Hepatocyte (in vitro differentiated cells): ENCODE measurements at regions not wholly inside any gene's neighbourhood (a gene's known extent, or its start where the extent isn't known, plus 50 kb on each side); places are given as distances from the start of the nearest gene placed in this dataset.

Experiments used
- DNase-seq: peaks from one replicate; pipeline ENCODE4 v3.0.0-alpha.2; 2016; ENCODE audit warnings: low spot score
- H2AFZ ChIP-seq: fragments of 200-600 bp; sonication (generic); 2 replicates; pipeline ENCODE4 v1.6.0; 2016; ENCODE audit warnings: antibody characterized with exemption, mild to moderate bottlenecking
- H3K27ac ChIP-seq: fragments of 200-600 bp; sonication (generic); 2 replicates; pipeline ENCODE4 v1.5.1; 2016; ENCODE audit warnings: mild to moderate bottlenecking
- H3K27me3 ChIP-seq: fragments of 200-600 bp; sonication (generic); 2 replicates; pipeline ENCODE4 v1.6.1; 2016
- H3K36me3 ChIP-seq: fragments of 200-600 bp; sonication (generic); replicated peaks from 2 replicates; pipeline ENCODE4 v1.5.1; 2016; ENCODE audit warnings: low read depth; ENCODE audit not compliant: insufficient read depth
- H3K4me1 ChIP-seq: fragments of 200-600 bp; sonication (generic); 2 replicates; pipeline ENCODE4 v1.5.1; 2016; ENCODE audit warnings: mild to moderate bottlenecking, moderate library complexity; ENCODE audit not compliant: insufficient read depth
- H3K4me2 ChIP-seq: fragments of 200-600 bp; sonication (generic); 2 replicates; pipeline ENCODE4 v1.6.0; 2016
- H3K4me3 ChIP-seq: fragments of 200-600 bp; sonication (generic); 2 replicates; pipeline ENCODE4 v1.5.1; 2016; ENCODE audit warnings: mild to moderate bottlenecking
- H3K79me2 ChIP-seq: fragments of 200-600 bp; sonication (generic); 2 replicates; pipeline ENCODE4 v1.6.0; 2017; ENCODE audit warnings: mild to moderate bottlenecking
- H3K9me2 ChIP-seq: fragments of 200-600 bp; sonication (generic); replicated peaks from 2 replicates; pipeline ENCODE4 v1.6.0; 2017; ENCODE audit warnings: mild to moderate bottlenecking; ENCODE audit not compliant: insufficient read depth
- H3K9me3 ChIP-seq: fragments of 200-600 bp; sonication (generic); 2 replicates; pipeline ENCODE4 v1.5.1; 2016; ENCODE audit warnings: low read depth, mild to moderate bottlenecking
- H4K20me1 ChIP-seq: fragments of 200-600 bp; sonication (generic); 2 replicates; pipeline ENCODE4 v1.6.0; 2016; ENCODE audit warnings: mild to moderate bottlenecking; ENCODE audit not compliant: insufficient read depth, poor library complexity, severe bottlenecking
- EZH2 ChIP-seq: fragments of 200-600 bp; sonication (generic); IDR thresholded peaks from 2 replicates; pipeline ENCODE4 v1.6.1; 2016; ENCODE audit warnings: antibody characterized with exemption, mild to moderate bottlenecking, borderline replicate concordance
- EZH2phosphoT487 ChIP-seq: fragments of 200-600 bp; sonication (generic); IDR thresholded peaks from one replicate; pipeline ENCODE4 v1.6.1; 2018; ENCODE audit warnings: antibody characterized with exemption, mild to moderate bottlenecking, low read depth, moderate library complexity; ENCODE audit not compliant: unreplicated experiment, severe bottlenecking
- WGBS: methylation state at CpG from one replicate; pipeline ENCODE4 v1.1.6; 2016; ENCODE audit warnings: low lambda C conversion rate; ENCODE audit errors: missing lambda C conversion rate; 5-methylcytosine and 5-hydroxymethylcytosine counted together
- TF ChIP-seq, protein P1 (sequence below): fragments of 200-600 bp; sonication (generic); IDR thresholded peaks from 2 replicates; pipeline ENCODE4 v1.5.1; 2016; ENCODE audit warnings: antibody characterized with exemption, mild to moderate bottlenecking; ENCODE audit not compliant: poor library complexity

DNA sequence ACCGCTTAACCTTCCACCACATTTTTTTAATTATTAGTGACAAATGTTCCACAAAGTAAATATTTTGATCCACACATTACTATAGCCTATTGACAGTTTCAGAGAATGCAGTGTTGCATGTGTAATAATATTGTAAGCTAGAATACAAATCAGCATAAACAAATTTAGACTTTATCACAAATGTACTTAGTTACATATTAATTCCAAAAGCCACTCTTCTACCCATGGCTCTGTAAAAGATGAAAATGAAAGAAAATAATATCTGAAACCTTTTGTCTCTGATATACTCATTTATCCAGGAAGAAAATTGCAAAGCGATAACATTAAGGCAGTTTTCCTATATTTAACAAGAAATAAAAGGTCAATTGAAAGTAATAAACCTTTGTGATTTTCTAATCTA lies 954.0 kb upstream of the MAN1A1 start:
- Histone ChIP-seq H4K20me1 (no peaks in the 10 kb centered on the region), H3K4me2 (no peak overlapping the region), H3K27ac (no peak overlapping the region), H3K4me3 (no peak overlapping the region), H3K36me3 (no peaks in the 10 kb centered on the region), H2AFZ (no peak overlapping the region), H3K9me3 (no peaks in the 10 kb centered on the region), H3K27me3 (no peaks in the 10 kb centered on the region), H3K79me2 (no peaks in the 10 kb centered on the region), H3K9me2 (no peaks in the 10 kb centered on the region), H3K4me1 (no peaks in the 10 kb centered on the region)
- no peak for DNase-seq
- WGBS = 95% methylated on average over 2 of the region's 2 CpGs
- TF ChIP-seq EZH2 = no peak
- TF ChIP-seq EZH2phosphoT487 = no peak
- TF ChIP-seq, protein P1, sequence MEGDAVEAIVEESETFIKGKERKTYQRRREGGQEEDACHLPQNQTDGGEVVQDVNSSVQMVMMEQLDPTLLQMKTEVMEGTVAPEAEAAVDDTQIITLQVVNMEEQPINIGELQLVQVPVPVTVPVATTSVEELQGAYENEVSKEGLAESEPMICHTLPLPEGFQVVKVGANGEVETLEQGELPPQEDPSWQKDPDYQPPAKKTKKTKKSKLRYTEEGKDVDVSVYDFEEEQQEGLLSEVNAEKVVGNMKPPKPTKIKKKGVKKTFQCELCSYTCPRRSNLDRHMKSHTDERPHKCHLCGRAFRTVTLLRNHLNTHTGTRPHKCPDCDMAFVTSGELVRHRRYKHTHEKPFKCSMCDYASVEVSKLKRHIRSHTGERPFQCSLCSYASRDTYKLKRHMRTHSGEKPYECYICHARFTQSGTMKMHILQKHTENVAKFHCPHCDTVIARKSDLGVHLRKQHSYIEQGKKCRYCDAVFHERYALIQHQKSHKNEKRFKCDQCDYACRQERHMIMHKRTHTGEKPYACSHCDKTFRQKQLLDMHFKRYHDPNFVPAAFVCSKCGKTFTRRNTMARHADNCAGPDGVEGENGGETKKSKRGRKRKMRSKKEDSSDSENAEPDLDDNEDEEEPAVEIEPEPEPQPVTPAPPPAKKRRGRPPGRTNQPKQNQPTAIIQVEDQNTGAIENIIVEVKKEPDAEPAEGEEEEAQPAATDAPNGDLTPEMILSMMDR = no peak

DNA sequence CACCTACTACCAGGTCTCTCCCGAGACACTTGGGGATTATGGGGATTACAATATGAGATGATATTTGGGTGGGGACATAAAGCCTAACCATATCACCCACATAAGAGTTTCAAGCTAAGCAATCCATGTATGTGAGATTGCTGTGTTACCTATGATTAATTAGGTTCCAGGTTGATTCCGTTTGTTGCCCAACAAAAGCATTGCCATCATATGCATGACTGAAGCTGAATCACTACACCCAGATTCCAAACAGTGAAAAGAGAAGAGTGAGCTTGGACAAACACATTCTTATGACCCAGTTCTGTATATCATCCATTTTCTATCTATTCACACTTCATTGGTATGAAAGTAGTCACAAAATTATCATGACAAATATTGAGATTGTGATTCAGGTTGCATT lies 952.5 kb upstream of the MAN1A1 start:
- Histone ChIP-seq H3K36me3 (no peaks in the 10 kb centered on the region), H3K4me1 (no peaks in the 10 kb centered on the region), H3K9me2 (no peaks in the 10 kb centered on the region), H3K4me2 (no peak overlapping the region), H3K4me3 (no peak overlapping the region), H2AFZ (no peak overlapping the region), H3K9me3 (no peaks in the 10 kb centered on the region), H3K27ac (no peak overlapping the region), H4K20me1 (no peaks in the 10 kb centered on the region), H3K79me2 (no peaks in the 10 kb centered on the region), H3K27me3 (no peaks in the 10 kb centered on the region)
- no peak for DNase-seq
- TF ChIP-seq, protein P1 = no peak
- TF ChIP-seq EZH2phosphoT487 = no peak
- TF ChIP-seq EZH2 = no peak
- WGBS = 91% methylated on average over 2 of the region's 2 CpGs

DNA sequence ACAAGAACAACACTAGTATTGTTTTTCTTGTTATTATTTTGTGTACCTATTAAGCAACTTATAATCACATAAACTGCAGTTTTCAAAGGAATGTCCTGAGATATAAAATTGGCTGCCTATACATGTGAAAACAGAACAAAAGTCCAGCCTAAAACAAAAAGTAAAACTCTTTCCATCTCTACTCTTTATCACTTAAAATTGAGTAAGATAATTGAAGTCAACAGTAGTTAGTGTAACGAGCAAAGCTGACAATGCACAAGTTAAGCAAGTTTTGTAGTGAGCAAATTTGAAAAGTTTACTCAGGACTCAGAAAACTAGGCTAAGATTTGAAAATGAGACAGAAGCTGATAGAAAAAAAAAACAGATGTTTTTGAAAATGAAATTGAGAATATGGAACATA lies 941.4 kb upstream of the MAN1A1 start:
- H3K36me3 ChIP-seq = no peaks in the 10 kb centered on the region
- WGBS = 38% methylated on average over 1 of the region's 1 CpG
- H4K20me1 ChIP-seq = no peaks in the 10 kb centered on the region
- no peaks in the 10 kb centered on the region for H3K9me3 ChIP-seq
- DNase-seq = no peak
- TF ChIP-seq, protein P1 = no peak
- no peak for TF ChIP-seq EZH2phosphoT487
- TF ChIP-seq EZH2 = no peak
- no peak overlapping the region for H2AFZ ChIP-seq
- no peak overlapping the region for H3K4me2 ChIP-seq
- H3K4me3 ChIP-seq = no peak overlapping the region
- H3K4me1 ChIP-seq = no peaks in the 10 kb centered on the region
- H3K27me3 ChIP-seq = no peaks in the 10 kb centered on the region
- no peak overlapping the region for H3K27ac ChIP-seq
- H3K9me2 ChIP-seq = no peaks in the 10 kb centered on the region
- no peaks in the 10 kb centered on the region for H3K79me2 ChIP-seq

DNA sequence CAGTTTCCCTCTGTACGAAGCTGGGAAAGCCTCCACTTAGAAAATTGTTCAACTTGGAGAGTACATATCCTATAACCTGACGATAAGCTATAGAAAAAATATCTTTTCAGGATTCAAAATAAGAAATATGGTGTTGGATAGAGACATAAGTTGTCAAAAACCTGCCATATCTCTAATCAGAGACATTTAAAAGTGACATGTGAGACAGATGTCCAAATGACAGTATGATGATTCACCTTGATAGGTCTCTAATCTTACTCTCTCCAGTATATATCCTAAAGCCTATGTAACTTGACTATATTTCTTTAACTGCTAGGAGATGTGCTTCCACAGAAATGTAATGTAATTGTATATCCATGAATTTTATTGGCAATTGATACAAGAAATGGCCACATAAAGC lies 932.4 kb upstream of the MAN1A1 start:
- H4K20me1 ChIP-seq = no peaks in the 10 kb centered on the region
- H3K79me2 ChIP-seq = no peaks in the 10 kb centered on the region
- no peaks in the 10 kb centered on the region for H3K9me2 ChIP-seq
- no peaks in the 10 kb centered on the region for H3K36me3 ChIP-seq
- H3K9me3 ChIP-seq = no peaks in the 10 kb centered on the region
- DNase-seq = no peak
- no peak overlapping the region for H3K27ac ChIP-seq
- 88% methylated on average over 2 of the region's 2 CpGs for WGBS
- H3K4me1 ChIP-seq = no peaks in the 10 kb centered on the region
- no peak for TF ChIP-seq EZH2
- TF ChIP-seq, protein P1 = no peak
- no peak for TF ChIP-seq EZH2phosphoT487
- H2AFZ ChIP-seq = no peak overlapping the region
- H3K4me2 ChIP-seq = no peak overlapping the region
- H3K27me3 ChIP-seq = no peaks in the 10 kb centered on the region
- H3K4me3 ChIP-seq = no peak overlapping the region
